ENCODE measurements at regions not wholly inside any gene's neighbourhood (a gene's known extent, or its start where the extent isn't known, plus 50 kb on each side); places are given as distances from the start of the nearest gene placed in this dataset.
A peak's percentile ranks its signal among the peaks of the same experiment; 100 is the strongest.

DNA sequence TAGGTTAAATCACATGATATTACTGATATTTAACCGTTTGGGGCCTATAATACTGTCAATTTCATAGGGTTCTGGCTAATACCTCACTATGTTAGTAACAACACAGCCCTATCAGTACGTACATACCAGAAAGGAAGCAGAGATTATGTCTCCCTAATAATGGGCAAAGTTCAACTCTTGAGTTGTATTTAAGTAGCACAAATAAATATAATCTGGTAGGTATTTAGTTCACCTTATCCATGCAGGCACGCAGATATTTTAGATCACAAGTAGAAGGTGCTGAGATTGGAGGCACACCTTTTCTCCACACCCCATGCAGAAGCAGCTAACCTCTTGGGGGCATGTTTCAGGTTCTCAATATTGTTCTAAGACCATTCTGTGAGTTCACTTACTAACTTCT lies 118.9 kb downstream of the IRS1 start:
- Histone ChIP-seq H3K27me3 (no peaks in the 10 kb centered on the region), H3K9me3 (ENCODE audit: low read depth) (no peaks in the 10 kb centered on the region), H4K20me1 (ENCODE audit: insufficient read depth, poor library complexity, severe bottlenecking) (no peaks in the 10 kb centered on the region), H3K27ac (peak overlapping the region; percentile 78), H3K4me3 (no peak overlapping the region), H3K36me3 (replicated peaks; ENCODE audit: insufficient read depth, low read depth) (no peaks in the 10 kb centered on the region), H2AFZ (no peak overlapping the region), H3K9me2 (replicated peaks; ENCODE audit: insufficient read depth) (no peaks in the 10 kb centered on the region), H3K79me2 (no peaks in the 10 kb centered on the region), H3K4me1 (ENCODE audit: insufficient read depth) (peaks cover 8% of the 10 kb centered on the region), H3K4me2 (no peak overlapping the region)
- WGBS (ENCODE audit: low lambda C conversion rate, missing lambda C conversion rate), result 62% methylated on average over 3 of the region's 3 CpGs
- TF ChIP-seq, protein P1, sequence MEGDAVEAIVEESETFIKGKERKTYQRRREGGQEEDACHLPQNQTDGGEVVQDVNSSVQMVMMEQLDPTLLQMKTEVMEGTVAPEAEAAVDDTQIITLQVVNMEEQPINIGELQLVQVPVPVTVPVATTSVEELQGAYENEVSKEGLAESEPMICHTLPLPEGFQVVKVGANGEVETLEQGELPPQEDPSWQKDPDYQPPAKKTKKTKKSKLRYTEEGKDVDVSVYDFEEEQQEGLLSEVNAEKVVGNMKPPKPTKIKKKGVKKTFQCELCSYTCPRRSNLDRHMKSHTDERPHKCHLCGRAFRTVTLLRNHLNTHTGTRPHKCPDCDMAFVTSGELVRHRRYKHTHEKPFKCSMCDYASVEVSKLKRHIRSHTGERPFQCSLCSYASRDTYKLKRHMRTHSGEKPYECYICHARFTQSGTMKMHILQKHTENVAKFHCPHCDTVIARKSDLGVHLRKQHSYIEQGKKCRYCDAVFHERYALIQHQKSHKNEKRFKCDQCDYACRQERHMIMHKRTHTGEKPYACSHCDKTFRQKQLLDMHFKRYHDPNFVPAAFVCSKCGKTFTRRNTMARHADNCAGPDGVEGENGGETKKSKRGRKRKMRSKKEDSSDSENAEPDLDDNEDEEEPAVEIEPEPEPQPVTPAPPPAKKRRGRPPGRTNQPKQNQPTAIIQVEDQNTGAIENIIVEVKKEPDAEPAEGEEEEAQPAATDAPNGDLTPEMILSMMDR (IDR thresholded peaks at IDR 0.05; ENCODE audit: poor library complexity), result no peak
- TF ChIP-seq EZH2 (IDR thresholded peaks at IDR 0.05; ENCODE audit: borderline replicate concordance) (no peak), EZH2phosphoT487 (IDR thresholded peaks at IDR 0.05; ENCODE audit: low read depth, severe bottlenecking, unreplicated experiment) (no peak)
- no peak for DNase-seq (ENCODE audit: low spot score)

GRCh38 chr2:226679389-226680065 lies 120.1 kb downstream of the IRS1 start:
- H3K27ac ChIP-seq, result peak overlapping the region; percentile 78

DNA sequence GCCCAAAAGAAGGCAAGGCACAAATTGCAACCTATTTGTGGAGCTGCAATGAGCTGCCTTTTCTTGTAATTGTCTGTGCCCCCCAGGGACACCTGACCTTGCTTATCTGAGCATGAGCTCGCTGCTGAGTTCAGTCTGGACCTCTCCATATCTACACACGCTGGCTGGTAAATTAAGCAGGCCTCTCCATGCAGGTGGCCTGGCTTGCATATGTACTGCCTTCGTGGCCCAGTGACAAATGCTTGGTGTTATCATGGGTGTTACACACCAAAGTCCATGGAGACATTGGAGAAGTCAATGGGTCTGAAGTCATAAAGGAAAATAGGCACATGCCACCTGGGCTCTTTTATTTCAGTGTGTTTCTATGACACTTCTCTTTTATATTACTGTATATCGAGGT lies 121.2 kb downstream of the IRS1 start:
- Histone ChIP-seq H3K4me2 (no peak overlapping the region), H3K9me2 (replicated peaks; ENCODE audit: insufficient read depth) (no peaks in the 10 kb centered on the region), H3K79me2 (no peaks in the 10 kb centered on the region), H3K9me3 (ENCODE audit: low read depth) (no peaks in the 10 kb centered on the region), H3K36me3 (replicated peaks; ENCODE audit: insufficient read depth, low read depth) (no peaks in the 10 kb centered on the region), H3K4me1 (ENCODE audit: insufficient read depth) (peaks cover 8% of the 10 kb centered on the region), H2AFZ (no peak overlapping the region), H4K20me1 (ENCODE audit: insufficient read depth, poor library complexity, severe bottlenecking) (no peaks in the 10 kb centered on the region), H3K27ac (no peak overlapping the region), H3K4me3 (no peak overlapping the region), H3K27me3 (no peaks in the 10 kb centered on the region)
- TF ChIP-seq EZH2phosphoT487 (IDR thresholded peaks at IDR 0.05; ENCODE audit: low read depth, severe bottlenecking, unreplicated experiment) (no peak), EZH2 (IDR thresholded peaks at IDR 0.05; ENCODE audit: borderline replicate concordance) (no peak)
- TF ChIP-seq, protein P1 (IDR thresholded peaks at IDR 0.05; ENCODE audit: poor library complexity), result no peak
- WGBS (ENCODE audit: low lambda C conversion rate, missing lambda C conversion rate), result 78% methylated on average over 4 of the region's 4 CpGs
- DNase-seq (ENCODE audit: low spot score), result no peak

More at GRCh38 chr2:226679389-226680065, 120.1 kb downstream of the IRS1 start:
- TF ChIP-seq, protein P1 (IDR thresholded peaks at IDR 0.05; ENCODE audit: poor library complexity), result no peak
- TF ChIP-seq EZH2 (IDR thresholded peaks at IDR 0.05; ENCODE audit: borderline replicate concordance), result no peak
- no peak for TF ChIP-seq EZH2phosphoT487 (IDR thresholded peaks at IDR 0.05; ENCODE audit: low read depth, severe bottlenecking, unreplicated experiment)
- Histone ChIP-seq H3K4me1 (ENCODE audit: insufficient read depth) (peaks cover 8% of the 10 kb centered on the region), H3K9me3 (ENCODE audit: low read depth) (no peaks in the 10 kb centered on the region), H3K27me3 (no peaks in the 10 kb centered on the region), H3K79me2 (no peaks in the 10 kb centered on the region), H3K9me2 (replicated peaks; ENCODE audit: insufficient read depth) (no peaks in the 10 kb centered on the region), H2AFZ (no peak overlapping the region), H3K4me3 (no peak overlapping the region), H4K20me1 (ENCODE audit: insufficient read depth, poor library complexity, severe bottlenecking) (no peaks in the 10 kb centered on the region), H3K4me2 (no peak overlapping the region), H3K36me3 (replicated peaks; ENCODE audit: insufficient read depth, low read depth) (no peaks in the 10 kb centered on the region)
- 81% methylated on average over 7 of the region's 7 CpGs for whole genome bisulfite sequencing (ENCODE audit: low lambda C conversion rate, missing lambda C conversion rate)
- no peak for DNase-seq (ENCODE audit: low spot score)

Data from hepatocyte (in vitro differentiated cells).